ENCODE measurements at regions not wholly inside any gene's neighbourhood (a gene's known extent, or its start where the extent isn't known, plus 50 kb on each side); places are given as distances from the start of the nearest gene placed in this dataset.
A peak's percentile ranks its signal among the peaks of the same experiment; 100 is the strongest.

GRCh38 chr6:167648501-167649278 lies 178.0 kb upstream of the AFDN start (continued):
- TF ChIP-seq THRA (CRISPR knock-in tag; IDR thresholded peaks at IDR 0.05; ENCODE audit: borderline replicate concordance) (no peak), ZHX1 (CRISPR knock-in tag; IDR thresholded peaks at IDR 0.05; ENCODE audit: low read depth) (no peak), FOXK2 (IDR thresholded peaks at IDR 0.05) (no peak), PREB (CRISPR knock-in tag; IDR thresholded peaks at IDR 0.05) (no peak), ADNP (CRISPR knock-in tag; IDR thresholded peaks at IDR 0.05) (no peak), IRF2 (CRISPR knock-in tag; IDR thresholded peaks at IDR 0.05) (no peak), ARHGAP35 (CRISPR knock-in tag; IDR thresholded peaks at IDR 0.05; ENCODE audit: borderline replicate concordance) (no peak), ZNF367 (CRISPR knock-in tag; IDR thresholded peaks at IDR 0.05; ENCODE audit: borderline replicate concordance) (no peak), TEF (CRISPR knock-in tag; IDR thresholded peaks at IDR 0.05) (no peak), KDM5A (IDR thresholded peaks at IDR 0.05; ENCODE audit: borderline replicate concordance, low read length) (no peak), NKX3-1 (CRISPR knock-in tag; IDR thresholded peaks at IDR 0.05) (no peak), ZNF788 (CRISPR knock-in tag; IDR thresholded peaks at IDR 0.05; ENCODE audit: borderline replicate concordance) (no peak), ZGPAT (CRISPR knock-in tag; IDR thresholded peaks at IDR 0.05) (no peak), ZNF567 (CRISPR knock-in tag; IDR thresholded peaks at IDR 0.05; ENCODE audit: borderline replicate concordance) (no peak), ZKSCAN5 (CRISPR knock-in tag; IDR thresholded peaks at IDR 0.05) (no peak), ZFP62 (CRISPR knock-in tag; IDR thresholded peaks at IDR 0.05) (no peak), MAX (IDR thresholded peaks at IDR 0.05) (peak; percentile 46; the same call in 1 of the 2 replicates), PBX2 (CRISPR knock-in tag; IDR thresholded peaks at IDR 0.05) (no peak), SYNCRIP (IDR thresholded peaks at IDR 0.05; ENCODE audit: insufficient read depth, low read depth, low read length) (no peak), ZNF782 (CRISPR knock-in tag; IDR thresholded peaks at IDR 0.05; ENCODE audit: borderline replicate concordance) (no peak)
